Upper lobe of right lung (tissue), 1 donor: ENCODE measurements at regions not wholly inside any gene's neighbourhood (a gene's known extent, or its start where the extent isn't known, plus 50 kb on each side); places are given as distances from the start of the nearest gene placed in this dataset.

Experiments used
- ATAC-seq: fragments of 200-7000 bp; cut with Tn5 transposase; one replicate; pipeline ENCODE4 v1.9.1; 2020; ENCODE audit warnings: mild to moderate bottlenecking, moderate library complexity
- DNase-seq: peaks from one replicate; pipeline ENCODE4 v3.0.0-alpha.2; 2020
- H3K27ac ChIP-seq: fragments of 200-600 bp; one replicate; pipeline ENCODE4 v1.8.0; 2022
- H3K27me3 ChIP-seq: fragments of 200-600 bp; one replicate; pipeline ENCODE4 v1.8.0; 2022; ENCODE audit warnings: mild to moderate bottlenecking
- H3K36me3 ChIP-seq: fragments of 200-600 bp; one replicate; pipeline ENCODE4 v1.8.0; 2022
- H3K4me1 ChIP-seq: fragments of 200-600 bp; one replicate; pipeline ENCODE4 v1.8.0; 2022
- H3K4me3 ChIP-seq: fragments of 200-600 bp; one replicate; pipeline ENCODE4 v1.8.0; 2022; ENCODE audit warnings: mild to moderate bottlenecking
- H3K9me3 ChIP-seq: fragments of 200-600 bp; one replicate; pipeline ENCODE4 v1.8.0; 2022
- intact Hi-C: fragments of 100-400 bp; cut with DNase I; formaldehyde crosslinking; loops from one replicate; pipeline ENCODE4 v1.11.0; 2022
- TF ChIP-seq, protein P1 (sequence below): fragments of 200-600 bp; IDR thresholded peaks from one replicate; pipeline ENCODE4 v1.8.0; 2022; ENCODE audit warnings: antibody characterized with exemption
- donor health status: DM: no; HTN: yes; CAD: no; lungs with severe emphysema.

DNA sequence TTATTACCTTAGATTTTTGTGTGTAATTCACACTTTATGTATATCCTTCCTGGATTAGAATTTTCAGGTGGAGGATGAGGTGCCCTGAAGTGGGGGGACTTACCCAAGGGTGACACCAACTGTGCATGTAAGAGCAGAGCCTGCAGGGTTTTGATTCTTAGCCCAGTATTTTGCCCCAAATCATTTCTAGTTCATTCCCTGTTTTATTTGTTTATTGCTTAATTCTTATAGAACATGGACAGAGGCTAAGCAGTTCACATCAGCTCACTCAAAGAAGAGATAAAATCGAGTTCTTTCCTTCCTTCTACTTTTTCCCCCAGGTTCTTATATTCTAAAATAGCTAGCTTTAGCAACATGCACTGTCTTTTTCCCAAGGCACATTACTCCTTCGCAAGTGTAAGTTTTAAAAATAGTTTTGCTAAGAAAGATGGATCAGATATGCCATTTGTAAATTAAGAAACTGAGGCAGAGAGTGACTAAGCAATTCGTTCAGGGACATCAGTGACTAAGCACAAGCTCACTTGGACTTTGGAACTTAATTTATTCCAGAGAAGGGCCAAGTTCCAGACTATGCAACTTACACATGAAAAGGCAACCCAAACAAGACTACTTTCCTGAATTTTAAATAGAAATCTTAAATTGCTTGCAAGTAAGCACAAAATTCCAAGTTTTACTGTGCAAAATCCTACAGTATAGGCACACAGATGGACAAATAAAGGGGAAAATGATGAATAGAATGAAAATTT, 427.9 kb upstream of the POU3F3 start:
- H3K27ac ChIP-seq = no peak overlapping the region
- H3K4me1 ChIP-seq = no peaks in the 10 kb centered on the region
- no peak overlapping the region for H3K4me3 ChIP-seq
- TF ChIP-seq, protein P1, sequence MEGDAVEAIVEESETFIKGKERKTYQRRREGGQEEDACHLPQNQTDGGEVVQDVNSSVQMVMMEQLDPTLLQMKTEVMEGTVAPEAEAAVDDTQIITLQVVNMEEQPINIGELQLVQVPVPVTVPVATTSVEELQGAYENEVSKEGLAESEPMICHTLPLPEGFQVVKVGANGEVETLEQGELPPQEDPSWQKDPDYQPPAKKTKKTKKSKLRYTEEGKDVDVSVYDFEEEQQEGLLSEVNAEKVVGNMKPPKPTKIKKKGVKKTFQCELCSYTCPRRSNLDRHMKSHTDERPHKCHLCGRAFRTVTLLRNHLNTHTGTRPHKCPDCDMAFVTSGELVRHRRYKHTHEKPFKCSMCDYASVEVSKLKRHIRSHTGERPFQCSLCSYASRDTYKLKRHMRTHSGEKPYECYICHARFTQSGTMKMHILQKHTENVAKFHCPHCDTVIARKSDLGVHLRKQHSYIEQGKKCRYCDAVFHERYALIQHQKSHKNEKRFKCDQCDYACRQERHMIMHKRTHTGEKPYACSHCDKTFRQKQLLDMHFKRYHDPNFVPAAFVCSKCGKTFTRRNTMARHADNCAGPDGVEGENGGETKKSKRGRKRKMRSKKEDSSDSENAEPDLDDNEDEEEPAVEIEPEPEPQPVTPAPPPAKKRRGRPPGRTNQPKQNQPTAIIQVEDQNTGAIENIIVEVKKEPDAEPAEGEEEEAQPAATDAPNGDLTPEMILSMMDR = no peak
- intact Hi-C loops = no loop called here
- H3K27me3 ChIP-seq = no peaks in the 10 kb centered on the region
- H3K9me3 ChIP-seq = no peaks in the 10 kb centered on the region
- no peaks in the 10 kb centered on the region for H3K36me3 ChIP-seq
- DNase-seq (no peak), ATAC-seq (no peak)

DNA sequence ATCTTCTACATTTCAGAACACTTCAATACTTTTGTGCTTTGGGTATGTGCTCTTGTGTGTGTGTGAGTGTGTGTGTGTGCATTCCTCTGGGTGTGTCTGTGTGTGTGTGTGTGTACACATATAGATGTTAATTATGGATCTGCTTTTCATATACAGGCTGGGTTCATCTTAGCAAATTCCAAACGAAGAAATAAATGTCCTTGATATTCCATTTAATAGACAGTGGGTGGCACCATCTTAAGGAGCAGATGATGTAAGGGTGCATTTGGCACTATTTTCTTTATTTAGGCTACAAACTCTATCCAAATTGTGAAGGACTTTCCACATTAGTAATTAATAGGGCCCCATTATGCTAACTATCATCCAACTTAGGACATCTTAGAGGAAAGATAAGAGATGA, 425.8 kb upstream of the POU3F3 start:
- Histone ChIP-seq H3K4me1 (no peaks in the 10 kb centered on the region), H3K27ac (no peak overlapping the region), H3K27me3 (no peaks in the 10 kb centered on the region), H3K9me3 (no peaks in the 10 kb centered on the region), H3K36me3 (no peaks in the 10 kb centered on the region), H3K4me3 (no peak overlapping the region)
- intact Hi-C loops = no loop called here
- DNase-seq (no peak), ATAC-seq (no peak)
- TF ChIP-seq, protein P1 = no peak

DNA sequence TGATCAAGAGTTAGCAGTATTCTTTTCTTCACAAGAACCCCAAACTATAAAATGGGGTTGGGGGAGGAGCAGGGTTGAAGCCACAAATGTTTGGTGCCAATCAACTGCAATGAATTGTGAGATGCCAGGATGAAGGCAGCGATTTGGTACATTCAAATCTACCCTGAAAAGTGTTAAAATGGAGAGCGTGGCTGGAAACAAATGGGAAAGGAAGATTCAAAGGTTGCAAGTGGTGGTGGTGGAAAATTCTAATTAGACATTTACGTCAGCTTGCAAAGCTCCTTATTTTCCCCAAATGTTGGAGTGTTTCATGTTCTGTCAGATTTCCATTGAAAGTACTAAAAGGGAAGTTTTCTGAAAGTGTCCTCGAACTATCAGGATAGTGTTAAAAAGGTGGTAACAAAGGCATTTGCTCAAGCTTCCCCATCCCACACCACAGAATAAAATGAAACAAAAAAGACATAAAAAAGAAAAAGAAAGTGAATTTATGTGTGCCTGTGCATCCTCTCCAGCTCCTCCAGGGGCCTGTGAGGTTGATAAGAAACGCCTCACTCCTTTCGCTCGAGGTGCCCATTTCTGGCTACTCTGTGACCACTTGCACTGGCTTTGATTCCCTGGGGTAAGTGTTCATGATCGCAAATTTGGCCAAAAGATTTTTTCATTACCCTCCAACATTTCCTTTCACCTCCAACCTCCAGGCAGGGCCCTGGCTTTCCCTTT, 424.1 kb upstream of the POU3F3 start:
- intact Hi-C loops = no loop called here
- H3K27me3 ChIP-seq = no peaks in the 10 kb centered on the region
- no peaks in the 10 kb centered on the region for H3K9me3 ChIP-seq
- H3K36me3 ChIP-seq = no peaks in the 10 kb centered on the region
- H3K4me1 ChIP-seq = no peaks in the 10 kb centered on the region
- no peak for ATAC-seq
- DNase-seq = no peak
- TF ChIP-seq, protein P1 = no peak
- no peak overlapping the region for H3K4me3 ChIP-seq
- no peak overlapping the region for H3K27ac ChIP-seq

DNA sequence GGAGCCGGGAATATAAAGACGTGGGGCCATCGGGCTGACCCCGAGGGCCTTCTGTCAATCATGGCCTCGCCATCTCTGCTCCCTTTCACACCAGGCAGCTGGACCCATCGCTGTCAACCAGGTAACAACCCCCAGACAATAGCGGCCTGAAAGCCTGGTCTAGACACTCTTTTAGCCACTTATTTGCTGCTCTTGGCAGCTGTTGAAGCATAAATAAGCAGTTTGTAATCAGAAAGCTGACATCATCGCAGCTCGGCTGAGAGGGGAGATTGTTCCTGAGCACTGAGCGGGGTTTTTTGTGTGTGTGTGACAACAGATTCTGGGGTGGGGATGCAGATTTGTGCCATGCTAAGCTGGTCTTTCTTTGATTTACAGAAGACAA, 423.6 kb upstream of the POU3F3 start:
- TF ChIP-seq, protein P1 = no peak
- no peaks in the 10 kb centered on the region for H3K4me1 ChIP-seq
- H3K36me3 ChIP-seq = no peaks in the 10 kb centered on the region
- no peak overlapping the region for H3K27ac ChIP-seq
- no peak for ATAC-seq
- no peaks in the 10 kb centered on the region for H3K9me3 ChIP-seq
- DNase-seq = no peak
- intact Hi-C loops = no loop called here
- no peak overlapping the region for H3K4me3 ChIP-seq
- H3K27me3 ChIP-seq = no peaks in the 10 kb centered on the region

DNA sequence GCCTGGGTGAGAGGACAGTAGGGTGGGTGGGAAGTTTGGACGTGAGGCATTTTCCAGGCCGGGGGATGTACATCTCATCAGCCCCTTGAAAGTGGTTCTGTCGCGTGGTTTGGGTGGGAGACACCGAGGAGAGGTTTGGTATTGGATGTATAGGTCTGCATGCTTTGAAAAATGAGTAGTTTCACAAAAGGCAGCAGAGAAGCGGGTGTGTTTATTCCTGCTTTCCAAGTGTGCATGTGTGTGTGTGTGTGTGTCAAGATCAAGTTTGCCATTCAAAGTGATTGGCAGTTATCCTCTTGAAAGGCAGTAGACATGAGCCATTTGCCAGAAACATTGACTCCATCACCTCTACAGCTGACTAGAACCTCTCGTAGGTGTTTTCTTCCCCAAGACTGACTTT, 423.1 kb upstream of the POU3F3 start:
- H3K4me1 ChIP-seq = no peaks in the 10 kb centered on the region
- H3K9me3 ChIP-seq = no peaks in the 10 kb centered on the region
- H3K27ac ChIP-seq = no peak overlapping the region
- TF ChIP-seq, protein P1 = no peak
- DNase-seq (no peak), ATAC-seq (no peak)
- no peaks in the 10 kb centered on the region for H3K36me3 ChIP-seq
- no peak overlapping the region for H3K4me3 ChIP-seq
- intact Hi-C loops = no loop called here
- no peaks in the 10 kb centered on the region for H3K27me3 ChIP-seq
